ENCODE measurements at regions not wholly inside any gene's neighbourhood (a gene's known extent, or its start where the extent isn't known, plus 50 kb on each side); places are given as distances from the start of the nearest gene placed in this dataset.

GRCh38 chr11:22042081-22042480, 150.8 kb upstream of the ANO5 start:
- no peak for TF ChIP-seq EZH2 (IDR thresholded peaks at IDR 0.05; ENCODE audit: borderline replicate concordance, low read depth, low read length, severe bottlenecking)
- TF ChIP-seq CTCF (IDR thresholded peaks at IDR 0.05; ENCODE audit: extremely low read depth in 1 of 2, insufficient read depth in 1 of 2, low read depth in 1 of 2, low read length in 2 of 2): no peak
- no peak for TF ChIP-seq POLR2AphosphoS5 (IDR thresholded peaks at IDR 0.05; ENCODE audit: insufficient read depth, low read depth, low read length)
- TF ChIP-seq POLR2A (IDR thresholded peaks at IDR 0.05; ENCODE audit: low read depth, low read length): no peak
- TF ChIP-seq JUN (IDR thresholded peaks at IDR 0.05; ENCODE audit: borderline replicate concordance, insufficient read depth, insufficient read length, low read depth): no peak
- no peak for TF ChIP-seq MAX (IDR thresholded peaks at IDR 0.05; ENCODE audit: insufficient read depth, insufficient read length)

All from endothelial cell of umbilical vein (primary cell).